HL-60 (cell line): ENCODE measurements at regions not wholly inside any gene's neighbourhood (a gene's known extent, or its start where the extent isn't known, plus 50 kb on each side); places are given as distances from the start of the nearest gene placed in this dataset.

ENCODE experiments used
- GABPA ChIP-seq: IDR thresholded peaks from 2 replicates; pipeline ENCODE4 v1.6.1; 2012; ENCODE audit warnings: low read depth
- POLR2AphosphoS5 ChIP-seq: IDR thresholded peaks from 2 replicates; pipeline ENCODE4 v1.6.1; 2012; ENCODE audit warnings: low read depth
- TF ChIP-seq, protein P1 (sequence below): IDR thresholded peaks from one replicate; pipeline ENCODE4 v1.5.1; 2011; ENCODE audit warnings: low read length, control low read depth, inconsistent platforms; ENCODE audit not compliant: insufficient read depth
- TF ChIP-seq, protein P2 (sequence below): IDR thresholded peaks from 2 replicates; pipeline ENCODE4 v1.6.1; 2012; ENCODE audit warnings: low read depth; ENCODE audit not compliant: insufficient replicate concordance

DNA sequence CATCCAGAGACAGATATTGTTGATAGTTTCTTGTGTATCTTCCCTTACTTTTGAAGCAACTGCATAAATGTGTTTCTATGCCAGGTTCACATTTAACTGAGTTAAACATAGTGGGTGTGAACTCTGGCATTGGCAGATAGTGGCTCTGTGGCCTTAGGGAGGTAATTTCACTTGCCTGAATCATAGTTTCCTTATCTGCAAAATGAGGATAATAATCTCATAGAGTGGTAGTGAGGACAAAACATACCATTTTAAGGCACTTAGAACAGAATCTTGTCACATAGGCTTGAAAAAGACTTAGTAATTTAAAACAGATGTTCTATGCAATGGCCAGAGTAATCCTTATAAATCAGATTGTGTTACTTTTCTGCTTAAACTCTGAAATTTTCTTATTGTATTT is 56.4 kb upstream of the SYN3 start:
- TF ChIP-seq, protein P1, sequence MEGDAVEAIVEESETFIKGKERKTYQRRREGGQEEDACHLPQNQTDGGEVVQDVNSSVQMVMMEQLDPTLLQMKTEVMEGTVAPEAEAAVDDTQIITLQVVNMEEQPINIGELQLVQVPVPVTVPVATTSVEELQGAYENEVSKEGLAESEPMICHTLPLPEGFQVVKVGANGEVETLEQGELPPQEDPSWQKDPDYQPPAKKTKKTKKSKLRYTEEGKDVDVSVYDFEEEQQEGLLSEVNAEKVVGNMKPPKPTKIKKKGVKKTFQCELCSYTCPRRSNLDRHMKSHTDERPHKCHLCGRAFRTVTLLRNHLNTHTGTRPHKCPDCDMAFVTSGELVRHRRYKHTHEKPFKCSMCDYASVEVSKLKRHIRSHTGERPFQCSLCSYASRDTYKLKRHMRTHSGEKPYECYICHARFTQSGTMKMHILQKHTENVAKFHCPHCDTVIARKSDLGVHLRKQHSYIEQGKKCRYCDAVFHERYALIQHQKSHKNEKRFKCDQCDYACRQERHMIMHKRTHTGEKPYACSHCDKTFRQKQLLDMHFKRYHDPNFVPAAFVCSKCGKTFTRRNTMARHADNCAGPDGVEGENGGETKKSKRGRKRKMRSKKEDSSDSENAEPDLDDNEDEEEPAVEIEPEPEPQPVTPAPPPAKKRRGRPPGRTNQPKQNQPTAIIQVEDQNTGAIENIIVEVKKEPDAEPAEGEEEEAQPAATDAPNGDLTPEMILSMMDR = no peak
- no peak for TF ChIP-seq GABPA
- TF ChIP-seq, protein P2, sequence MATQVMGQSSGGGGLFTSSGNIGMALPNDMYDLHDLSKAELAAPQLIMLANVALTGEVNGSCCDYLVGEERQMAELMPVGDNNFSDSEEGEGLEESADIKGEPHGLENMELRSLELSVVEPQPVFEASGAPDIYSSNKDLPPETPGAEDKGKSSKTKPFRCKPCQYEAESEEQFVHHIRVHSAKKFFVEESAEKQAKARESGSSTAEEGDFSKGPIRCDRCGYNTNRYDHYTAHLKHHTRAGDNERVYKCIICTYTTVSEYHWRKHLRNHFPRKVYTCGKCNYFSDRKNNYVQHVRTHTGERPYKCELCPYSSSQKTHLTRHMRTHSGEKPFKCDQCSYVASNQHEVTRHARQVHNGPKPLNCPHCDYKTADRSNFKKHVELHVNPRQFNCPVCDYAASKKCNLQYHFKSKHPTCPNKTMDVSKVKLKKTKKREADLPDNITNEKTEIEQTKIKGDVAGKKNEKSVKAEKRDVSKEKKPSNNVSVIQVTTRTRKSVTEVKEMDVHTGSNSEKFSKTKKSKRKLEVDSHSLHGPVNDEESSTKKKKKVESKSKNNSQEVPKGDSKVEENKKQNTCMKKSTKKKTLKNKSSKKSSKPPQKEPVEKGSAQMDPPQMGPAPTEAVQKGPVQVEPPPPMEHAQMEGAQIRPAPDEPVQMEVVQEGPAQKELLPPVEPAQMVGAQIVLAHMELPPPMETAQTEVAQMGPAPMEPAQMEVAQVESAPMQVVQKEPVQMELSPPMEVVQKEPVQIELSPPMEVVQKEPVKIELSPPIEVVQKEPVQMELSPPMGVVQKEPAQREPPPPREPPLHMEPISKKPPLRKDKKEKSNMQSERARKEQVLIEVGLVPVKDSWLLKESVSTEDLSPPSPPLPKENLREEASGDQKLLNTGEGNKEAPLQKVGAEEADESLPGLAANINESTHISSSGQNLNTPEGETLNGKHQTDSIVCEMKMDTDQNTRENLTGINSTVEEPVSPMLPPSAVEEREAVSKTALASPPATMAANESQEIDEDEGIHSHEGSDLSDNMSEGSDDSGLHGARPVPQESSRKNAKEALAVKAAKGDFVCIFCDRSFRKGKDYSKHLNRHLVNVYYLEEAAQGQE = no peak
- no peak for TF ChIP-seq POLR2AphosphoS5
